Thoracic aorta (tissue), 2 donors: ENCODE measurements at regions not wholly inside any gene's neighbourhood (a gene's known extent, or its start where the extent isn't known, plus 50 kb on each side); places are given as distances from the start of the nearest gene placed in this dataset.

Experiments used
- ATAC-seq: fragments of 150-250 bp; one replicate; pipeline ENCODE4 v1.8.0; 2017; ENCODE audit warnings: low read depth; ENCODE audit not compliant: insufficient number of reproducible peaks, low FRiP score
- DNase-seq: peaks from one replicate; pipeline ENCODE4 v3.0.0-alpha.2; 2020; ENCODE audit warnings: low spot score
- H3K27ac ChIP-seq, 2 donors: fragments of 200-600 bp; sonication (generic); 1 replicate in 1 of 2; 2 replicates in 1 of 2; pipeline ENCODE4 v1.5.1; 2016; ENCODE audit warnings: mild to moderate bottlenecking in 2 of 2, moderate library complexity in 2 of 2
- H3K27me3 ChIP-seq: fragments of 200-600 bp; sonication (generic); replicated peaks from 2 replicates; pipeline ENCODE4 v1.6.0; 2016; ENCODE audit warnings: mild to moderate bottlenecking; ENCODE audit not compliant: insufficient read depth
- H3K36me3 ChIP-seq: fragments of 200-600 bp; sonication (generic); one replicate; pipeline ENCODE4 v1.5.1; 2016
- H3K4me1 ChIP-seq, 2 donors: fragments of 200-600 bp; sonication (generic); 1 replicate in 1 of 2; 2 replicates in 1 of 2; pipeline versions ENCODE4 v1.5.1 to v1.6.0; 2016; ENCODE audit warnings: low read depth in 2 of 2, mild to moderate bottlenecking in 1 of 2; ENCODE audit not compliant: control insufficient read depth in 1 of 2
- H3K4me3 ChIP-seq: fragments of 200-600 bp; sonication (generic); 2 replicates; pipeline ENCODE4 v1.5.1; 2016; ENCODE audit warnings: mild to moderate bottlenecking
- H3K9me3 ChIP-seq: fragments of 200-600 bp; sonication (generic); 2 replicates; pipeline ENCODE4 v1.5.1; 2016
- CTCF ChIP-seq: fragments of 200-600 bp; sonication (generic); IDR thresholded peaks from one replicate; pipeline ENCODE4 v1.5.1; 2019; ENCODE audit warnings: antibody characterized with exemption

GRCh38 chr20:60064554-60065196 is 106.5 kb downstream of the CDH26 start:
- no peak overlapping the region for H3K4me3 ChIP-seq
- H3K9me3 ChIP-seq, result no peaks in the 10 kb centered on the region
- no peak overlapping the region for H3K27ac ChIP-seq
- no peak for DNase-seq
- H3K4me1 ChIP-seq, result peaks cover 10 to 20% of the 10 kb centered on the region in 2 donors
- H3K27me3 ChIP-seq, result no peaks in the 10 kb centered on the region
- no peaks in the 10 kb centered on the region for H3K36me3 ChIP-seq
- ATAC-seq, result no peak
- no peak for TF ChIP-seq CTCF

GRCh38 chr20:60065741-60066437 is 107.7 kb downstream of the CDH26 start:
- ATAC-seq (no peak), DNase-seq (no peak)
- Histone ChIP-seq H3K27me3 (no peaks in the 10 kb centered on the region), H3K36me3 (no peaks in the 10 kb centered on the region), H3K9me3 (no peaks in the 10 kb centered on the region), H3K27ac (no peak overlapping the region), H3K4me3 (no peak overlapping the region), H3K4me1 (peaks cover 10 to 20% of the 10 kb centered on the region in 2 donors)
- no peak for TF ChIP-seq CTCF

GRCh38 chr20:60066438-60066823 is 108.2 kb downstream of the CDH26 start:
- no peak for TF ChIP-seq CTCF
- H3K27me3 ChIP-seq, result no peaks in the 10 kb centered on the region
- peaks cover 10 to 20% of the 10 kb centered on the region in 2 donors for H3K4me1 ChIP-seq
- H3K4me3 ChIP-seq, result no peak overlapping the region
- H3K9me3 ChIP-seq, result no peaks in the 10 kb centered on the region
- no peak for DNase-seq
- no peaks in the 10 kb centered on the region for H3K36me3 ChIP-seq
- no peak for ATAC-seq
- no peak overlapping the region for H3K27ac ChIP-seq

GRCh38 chr20:60068509-60068908 is 110.3 kb downstream of the CDH26 start:
- H3K27ac ChIP-seq, result no peak overlapping the region
- H3K9me3 ChIP-seq, result no peaks in the 10 kb centered on the region
- H3K4me3 ChIP-seq, result no peak overlapping the region
- ATAC-seq (no peak), DNase-seq (no peak)
- H3K4me1 ChIP-seq, result peaks cover 0 to 5% of the 10 kb centered on the region in 2 donors
- H3K27me3 ChIP-seq, result no peaks in the 10 kb centered on the region
- TF ChIP-seq CTCF, result no peak
- no peaks in the 10 kb centered on the region for H3K36me3 ChIP-seq

GRCh38 chr20:60069656-60070055 is 111.4 kb downstream of the CDH26 start:
- TF ChIP-seq CTCF, result no peak
- Histone ChIP-seq H3K27me3 (no peaks in the 10 kb centered on the region), H3K4me1 (no peaks in the 10 kb centered on the region), H3K36me3 (no peaks in the 10 kb centered on the region), H3K4me3 (no peak overlapping the region), H3K9me3 (no peaks in the 10 kb centered on the region), H3K27ac (no peak overlapping the region)
- DNase-seq (no peak), ATAC-seq (no peak)
